GM18508 (cell line): ENCODE measurements at regions not wholly inside any gene's neighbourhood (a gene's known extent, or its start where the extent isn't known, plus 50 kb on each side); places are given as distances from the start of the nearest gene placed in this dataset.
"Not testable (repeated sequence)": the region's sequence is repeated elsewhere in the genome, so short reads cannot be mapped to it uniquely, and the experiment has no call there.

Experiments
- ATAC-seq: cut with Tn5 transposase; IDR thresholded peaks from one replicate; pipeline ENCODE4 v1.9.1; 2021; ENCODE audit warnings: moderate number of reproducible peaks; ENCODE audit not compliant: insufficient read depth, unreplicated experiment

DNA sequence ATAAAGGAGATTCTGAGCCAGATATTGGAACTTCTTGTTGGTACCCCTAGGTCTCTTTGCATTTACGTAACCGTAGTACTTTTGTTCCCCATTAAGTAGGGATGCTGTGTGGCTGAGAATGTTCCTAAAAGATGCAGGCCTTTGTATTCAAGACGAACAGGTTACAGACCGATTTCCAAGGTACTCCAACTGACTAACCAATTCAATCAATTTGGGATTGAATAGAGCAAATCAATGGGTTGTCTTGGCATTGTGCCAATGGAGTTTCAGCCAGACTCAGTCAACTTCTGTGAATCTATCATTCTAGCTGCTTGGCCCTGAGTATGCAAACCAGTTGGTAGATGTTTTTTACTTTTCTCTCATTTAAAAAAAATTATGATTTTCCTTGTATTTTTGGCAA, 347.3 kb upstream of the NPVF start:
- ATAC-seq = no peak

DNA sequence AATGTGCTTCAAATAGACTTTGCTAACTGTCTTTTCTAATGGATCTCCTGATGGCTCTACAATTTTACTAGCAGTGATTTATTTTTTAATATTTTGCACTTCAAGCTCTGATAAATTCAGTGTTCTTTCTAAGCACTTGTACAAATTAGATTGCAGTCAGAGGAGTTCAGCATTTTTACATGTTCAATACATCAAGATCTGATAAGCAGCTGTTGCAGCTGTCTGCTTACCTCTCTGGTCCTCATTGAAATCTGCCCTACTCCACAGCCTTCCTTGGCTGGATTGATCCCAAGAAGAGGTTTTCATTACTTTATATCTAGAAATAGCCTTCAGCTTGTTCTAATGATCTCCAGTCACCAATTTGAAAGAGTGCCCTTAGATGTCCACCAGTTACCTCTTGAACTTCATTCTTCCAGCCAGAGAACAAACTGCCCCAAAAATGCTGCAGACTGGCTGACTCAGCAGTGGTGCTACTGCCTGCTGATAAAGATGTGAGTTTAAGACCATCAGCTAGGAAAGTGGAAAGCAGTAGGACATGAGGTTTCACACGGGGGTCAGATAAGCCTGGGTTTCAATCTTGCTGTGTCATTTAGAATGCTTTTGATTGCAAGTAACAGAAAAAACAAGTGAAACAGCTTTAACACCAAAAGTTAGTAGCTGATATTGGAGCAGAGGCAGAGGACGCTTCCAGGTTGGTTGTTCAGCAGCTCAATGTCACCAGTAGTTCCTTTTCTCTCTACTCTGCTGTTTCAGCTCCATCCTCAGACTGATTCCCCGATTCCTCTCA, 350.9 kb upstream of the NPVF start:
- no peak for ATAC-seq

DNA sequence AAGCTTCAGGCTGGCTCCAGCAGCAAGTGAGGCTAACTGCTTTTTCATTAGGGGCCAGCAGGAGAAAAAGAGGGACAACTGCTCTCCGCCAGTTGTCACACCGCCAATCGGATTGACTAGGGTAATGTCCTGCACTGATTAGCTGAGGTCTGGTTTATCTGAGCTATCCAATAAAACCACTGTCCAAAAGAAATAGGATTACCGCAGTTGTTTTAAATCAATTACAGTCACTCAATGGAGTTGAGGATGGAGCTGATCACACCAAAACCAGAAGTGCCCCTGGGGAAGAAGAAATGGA, 351.4 kb upstream of the NPVF start:
- no peak for ATAC-seq

DNA sequence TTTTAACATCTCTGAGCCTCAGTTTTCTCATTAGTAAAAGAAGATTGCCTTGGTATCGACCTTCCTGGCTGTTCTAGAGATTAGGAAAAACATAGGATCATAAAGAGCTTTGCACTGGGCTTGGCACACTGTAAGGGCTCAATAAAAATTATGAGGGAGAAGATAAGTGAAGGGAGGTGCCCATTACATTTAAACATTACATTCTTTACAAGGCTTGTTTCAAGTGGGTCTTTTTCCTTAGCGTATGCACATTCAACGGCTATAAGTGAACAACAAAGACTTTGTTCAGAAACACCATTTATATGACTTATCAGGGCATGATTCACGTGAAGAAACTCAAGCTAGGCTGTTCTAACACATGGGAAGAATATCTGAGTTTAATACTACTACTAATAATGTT, 351.9 kb upstream of the NPVF start:
- no peak for ATAC-seq

DNA sequence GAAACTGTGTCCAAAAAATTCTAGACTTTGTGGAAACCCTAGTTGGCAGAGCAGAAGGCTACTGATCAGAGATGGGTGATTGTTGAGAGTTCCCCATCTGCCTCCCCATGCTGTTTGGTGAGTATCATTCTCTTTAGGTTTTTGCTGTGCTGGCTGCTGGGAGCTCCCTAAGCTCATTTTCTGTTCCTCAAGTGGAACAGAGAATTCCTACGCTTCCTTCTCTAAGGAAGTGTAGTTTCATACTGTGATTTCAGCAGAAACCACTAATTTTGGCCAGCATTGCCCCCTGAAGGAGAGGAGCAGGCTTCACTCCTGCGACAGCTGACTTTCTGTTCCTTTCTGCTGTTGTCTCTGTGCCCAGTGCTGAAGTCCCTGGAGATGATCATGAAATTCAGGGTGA, 355.3 kb upstream of the NPVF start:
- ATAC-seq = no peak

DNA sequence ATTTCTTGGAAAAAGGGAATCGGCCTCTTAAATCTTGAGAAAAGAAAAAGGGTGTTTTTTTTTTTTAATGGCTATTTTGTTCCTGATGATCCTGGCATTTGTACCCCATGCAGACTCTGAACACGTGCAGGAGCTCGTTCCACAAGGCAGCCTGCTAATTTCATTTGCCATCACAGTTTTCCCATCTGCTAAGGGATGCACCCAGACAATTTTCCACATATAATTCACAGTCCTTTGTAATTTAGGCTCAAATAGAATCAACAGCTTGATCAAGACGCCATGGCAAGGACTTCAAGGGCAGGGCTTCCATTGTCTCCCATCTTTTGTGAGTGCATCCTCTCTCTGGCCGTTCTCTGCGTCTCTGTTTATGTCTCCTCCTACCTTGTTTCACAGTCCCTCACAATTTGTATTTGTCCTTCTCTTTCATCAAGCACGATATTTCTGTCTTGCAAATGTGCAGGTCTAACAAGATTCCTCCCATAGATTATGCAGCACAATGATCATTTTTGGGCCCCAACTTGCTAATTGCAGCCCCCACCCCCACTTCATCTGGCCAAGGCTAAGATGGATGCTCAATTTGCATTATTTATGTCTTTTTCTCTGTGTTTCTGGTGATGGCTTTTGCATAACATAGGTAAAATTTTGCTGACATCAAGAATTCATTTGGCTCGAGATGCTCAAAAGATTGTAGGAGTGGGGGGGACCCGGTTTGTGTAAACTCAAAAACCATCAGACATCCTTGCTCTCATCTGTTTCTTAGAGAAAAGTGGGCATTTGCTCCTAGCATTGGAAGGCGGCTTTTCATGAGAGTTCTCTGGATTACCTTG, 356.0 kb upstream of the NPVF start:
- no peak for ATAC-seq

DNA sequence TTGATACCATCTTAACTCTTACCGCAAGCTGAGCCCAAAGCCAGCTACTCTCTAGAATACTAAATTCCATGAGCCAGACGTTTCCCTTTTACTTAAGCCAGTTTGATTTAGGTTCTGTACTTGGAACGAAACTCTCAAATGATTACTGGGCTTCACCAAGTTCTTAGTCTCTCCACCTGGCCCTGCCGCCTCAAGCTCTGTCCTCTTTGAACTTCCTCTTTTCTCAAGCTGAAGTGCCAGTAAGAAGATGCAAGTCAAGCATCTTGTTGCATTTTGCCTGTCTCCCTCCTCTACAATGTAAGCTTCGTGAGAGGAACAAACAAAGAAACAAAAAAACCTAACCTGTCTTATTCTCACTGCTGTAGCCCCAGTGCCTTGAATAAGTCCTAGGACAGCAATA, 358.2 kb upstream of the NPVF start:
- no peak for ATAC-seq

DNA sequence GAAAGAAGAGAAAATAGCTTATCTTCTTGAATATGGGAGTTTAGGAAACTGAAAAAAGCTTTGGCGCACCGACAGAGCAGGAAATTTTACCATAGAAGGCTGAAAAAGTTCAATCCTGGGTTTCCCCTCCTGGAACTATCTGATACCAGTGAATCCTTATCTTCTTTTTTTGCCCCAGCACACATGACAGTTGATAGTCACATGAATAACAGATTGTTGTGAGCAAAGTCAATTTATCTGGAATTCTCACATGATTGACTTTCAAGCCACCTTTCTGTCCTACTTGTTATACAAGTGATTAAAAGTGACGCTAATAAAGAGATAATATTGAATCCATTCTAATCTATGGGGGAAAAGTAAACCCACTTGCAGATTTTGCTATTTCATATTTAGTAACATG, 365.8 kb upstream of the NPVF start:
- no peak for ATAC-seq

DNA sequence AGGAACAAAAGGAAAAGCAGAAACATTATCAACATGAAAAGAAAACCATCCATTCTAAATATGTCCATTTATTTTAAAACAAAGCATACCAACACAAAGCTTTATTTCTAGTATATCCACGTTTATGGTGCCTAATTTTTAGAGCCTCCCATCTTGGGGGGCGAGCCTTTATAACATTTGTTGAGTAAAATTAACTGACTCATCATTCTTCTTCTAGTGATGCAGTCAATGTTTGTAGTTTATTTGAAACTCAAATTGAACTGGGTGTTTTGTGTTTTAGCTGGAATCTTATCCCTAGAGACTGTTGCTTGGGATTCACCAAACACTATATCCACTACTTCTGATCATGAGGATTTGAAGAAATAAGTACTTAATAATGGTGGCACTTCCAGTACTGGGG, 366.4 kb upstream of the NPVF start:
- ATAC-seq = no peak

DNA sequence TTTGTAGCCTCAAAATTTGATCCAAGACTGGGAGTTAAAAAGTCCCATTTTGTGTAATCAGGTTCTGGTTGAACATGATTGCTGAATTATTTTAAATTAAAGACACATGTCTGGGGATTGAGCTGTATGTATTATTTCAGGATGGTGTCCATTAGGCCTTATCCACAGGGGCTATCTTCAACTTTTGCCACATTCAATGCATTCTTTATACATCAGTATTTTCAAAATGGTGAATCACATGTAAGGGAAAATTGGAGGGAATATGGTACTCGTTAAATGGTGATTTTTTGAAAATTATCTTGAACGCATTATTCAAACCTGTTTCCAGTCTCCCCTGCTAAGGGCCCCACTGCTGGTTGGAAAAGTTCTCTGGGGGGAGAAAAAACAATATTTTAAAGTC, 367.7 kb upstream of the NPVF start:
- no peak for ATAC-seq

DNA sequence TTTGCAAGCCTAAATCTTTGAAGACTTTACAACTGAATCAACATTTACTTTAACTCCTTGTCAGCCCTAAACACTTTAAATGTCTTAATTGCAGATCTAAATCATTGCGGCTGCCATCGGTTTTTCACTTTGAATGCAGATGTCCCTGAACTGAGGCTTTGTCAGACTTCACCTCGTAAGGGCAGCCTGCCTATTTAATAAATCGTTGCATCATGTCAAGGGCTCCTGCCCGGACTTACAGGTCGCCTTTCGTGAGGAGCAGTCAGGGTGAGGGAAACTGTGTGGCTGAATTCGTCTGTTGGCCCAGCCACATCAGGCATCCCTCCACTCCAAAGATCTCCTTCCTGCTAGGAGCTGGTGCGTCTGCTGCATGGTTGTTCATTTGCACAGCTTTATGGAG, 368.2 kb upstream of the NPVF start:
- no peak for ATAC-seq

DNA sequence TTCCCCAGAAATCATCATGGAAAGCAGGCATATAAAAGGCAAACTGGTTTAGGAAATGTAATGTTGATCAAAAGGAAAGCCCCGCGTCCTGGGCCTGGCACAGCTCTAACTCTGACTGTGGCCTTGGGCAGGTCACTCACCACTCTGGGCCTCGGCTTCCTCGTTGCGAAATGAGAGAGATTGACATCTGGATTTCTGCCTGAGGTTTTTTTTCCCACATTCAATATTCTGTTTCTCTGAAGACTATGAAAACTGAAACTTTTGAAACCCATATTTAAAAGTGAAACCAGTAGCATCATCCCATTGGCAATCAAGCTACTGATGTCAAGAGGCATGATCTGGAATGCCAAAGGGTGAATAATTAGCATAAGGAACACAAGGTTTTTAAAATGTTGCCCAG, 369.7 kb upstream of the NPVF start:
- ATAC-seq = no peak

DNA sequence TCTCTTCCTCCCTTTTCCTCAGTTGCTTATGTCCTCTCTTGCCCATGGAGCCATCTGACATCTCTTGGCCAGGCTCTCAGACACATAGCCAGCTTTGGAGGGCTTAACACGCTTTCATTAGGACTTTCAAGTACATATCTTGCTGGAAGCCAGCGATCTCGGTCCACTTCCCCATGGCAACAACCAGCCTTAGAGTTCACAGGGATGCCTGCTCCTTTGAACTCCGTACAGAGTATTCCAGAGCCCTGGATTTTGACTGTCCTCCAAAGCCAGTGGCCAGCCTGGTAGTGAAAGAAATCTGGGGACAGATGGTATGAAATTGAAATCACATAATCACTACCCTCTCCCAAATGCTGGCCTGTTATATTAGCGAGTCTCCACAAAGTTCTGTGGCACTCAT, 370.5 kb upstream of the NPVF start:
- ATAC-seq = no peak

DNA sequence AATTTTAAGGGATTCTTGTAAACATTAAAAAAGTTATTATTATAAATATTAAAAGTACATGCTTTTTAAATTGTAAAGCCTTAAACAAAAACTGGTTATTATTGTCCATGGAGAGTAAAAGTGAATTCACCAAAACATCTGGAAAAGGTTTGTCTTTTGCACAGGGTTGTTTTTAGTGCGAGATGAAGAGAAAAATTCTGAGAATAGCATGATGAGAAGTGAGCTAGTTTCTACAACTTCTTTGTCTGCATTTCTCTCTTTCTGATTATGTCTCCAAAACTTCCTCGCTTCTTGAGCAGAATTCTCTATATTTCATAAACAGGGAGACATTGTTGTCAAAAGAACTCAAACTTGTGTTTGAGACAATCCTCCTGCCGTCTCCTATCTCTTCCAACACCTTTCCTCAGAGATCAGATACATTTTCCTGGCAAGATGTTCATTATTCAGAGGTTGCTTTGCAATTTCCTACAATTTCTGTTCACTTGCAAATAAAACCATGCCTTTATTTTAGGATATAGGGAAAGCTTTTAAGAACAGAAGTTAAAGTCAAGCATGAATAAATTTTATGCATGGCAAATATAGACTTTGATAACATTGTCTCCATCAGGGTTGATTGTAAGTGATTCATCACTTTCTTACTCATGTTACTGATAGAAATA, 372.1 kb upstream of the NPVF start:
- ATAC-seq = no peak

DNA sequence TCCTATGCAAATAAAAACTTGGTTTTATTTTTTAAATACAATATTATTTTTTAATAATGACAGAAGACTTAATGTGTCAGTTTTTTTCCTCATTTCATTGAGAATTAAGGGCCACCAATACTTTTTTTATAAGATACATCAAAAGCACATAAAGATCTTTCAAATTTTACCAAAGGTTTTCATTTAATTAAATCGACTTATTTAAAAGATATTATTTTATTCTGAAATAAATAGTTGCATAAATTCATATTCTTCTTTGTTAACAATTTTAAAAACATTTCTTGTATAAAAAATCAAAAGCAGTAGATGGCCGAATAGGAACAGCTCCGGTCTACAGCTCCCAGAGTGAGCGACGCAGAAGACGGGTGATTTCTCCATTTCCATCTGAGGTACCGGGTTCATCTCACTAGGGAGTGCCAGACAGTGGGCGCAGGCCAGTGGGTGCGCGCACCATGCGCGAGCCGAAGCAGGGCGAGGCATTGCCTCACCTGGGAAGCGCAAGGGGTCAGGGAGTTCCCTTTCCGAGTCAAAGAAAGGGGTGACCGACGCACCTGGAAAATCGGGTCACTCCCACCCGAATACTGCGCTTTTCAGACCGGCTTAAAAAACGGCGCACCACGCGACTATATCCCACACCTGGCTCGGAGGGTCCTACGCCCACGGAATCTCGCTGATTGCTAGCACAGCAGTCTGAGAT, 374.6 kb upstream of the NPVF start:
- ATAC-seq = not testable (repeated sequence)

DNA sequence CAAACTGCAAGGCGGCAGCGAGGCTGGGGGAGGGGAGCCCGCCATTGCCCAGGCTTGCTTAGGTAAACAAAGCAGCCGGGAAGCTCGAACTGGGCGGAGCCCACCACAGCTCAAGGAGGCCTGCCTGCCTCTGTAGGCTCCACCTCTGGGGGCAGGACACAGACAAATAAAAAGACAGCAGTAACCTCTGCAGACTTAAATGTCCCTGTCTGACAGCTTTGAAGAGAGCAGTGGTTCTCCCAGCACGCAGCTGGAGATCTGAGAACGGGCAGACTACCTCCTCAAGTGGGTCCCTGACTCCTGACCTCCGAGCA, 375.1 kb upstream of the NPVF start:
- ATAC-seq = not testable (repeated sequence)

DNA sequence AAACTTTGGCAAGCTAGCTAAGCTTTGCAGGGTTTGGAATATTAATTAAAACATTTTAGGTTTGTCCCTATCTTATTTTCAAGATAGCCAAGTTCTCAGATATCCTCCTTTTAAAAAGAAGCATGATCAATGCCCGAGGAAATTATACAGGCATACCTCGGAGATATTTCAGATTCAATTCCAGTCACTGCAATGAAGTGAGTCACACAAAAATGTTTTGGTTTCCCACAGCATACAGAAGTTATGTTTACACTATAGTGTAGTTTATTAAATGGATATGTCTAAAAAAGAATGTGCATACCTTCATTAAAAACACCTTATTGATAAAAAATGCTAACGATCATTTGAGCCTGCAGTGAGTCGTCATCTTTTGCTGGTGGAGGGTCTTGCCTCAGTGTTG, 382.9 kb upstream of the NPVF start:
- ATAC-seq = no peak

DNA sequence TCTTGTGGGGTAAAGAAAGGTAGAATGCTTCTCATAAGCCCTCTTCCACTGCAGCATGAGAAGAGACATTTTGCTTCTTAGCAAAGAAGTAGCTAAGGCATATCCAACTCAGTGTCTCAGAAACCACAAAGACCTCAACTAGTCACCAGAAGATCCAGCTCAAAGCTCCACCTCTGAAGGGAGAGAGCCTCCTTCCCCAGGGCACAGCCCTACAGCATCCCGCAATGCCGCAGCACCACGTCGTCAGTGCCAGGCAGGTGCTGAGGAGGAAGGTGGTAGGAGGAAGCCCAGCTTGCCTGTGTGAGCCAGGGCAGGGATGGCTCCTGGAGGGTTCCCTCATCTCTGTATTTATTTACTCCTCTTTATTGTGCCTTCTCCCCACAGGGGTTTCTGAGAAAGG, 385.6 kb upstream of the NPVF start:
- no peak for ATAC-seq

DNA sequence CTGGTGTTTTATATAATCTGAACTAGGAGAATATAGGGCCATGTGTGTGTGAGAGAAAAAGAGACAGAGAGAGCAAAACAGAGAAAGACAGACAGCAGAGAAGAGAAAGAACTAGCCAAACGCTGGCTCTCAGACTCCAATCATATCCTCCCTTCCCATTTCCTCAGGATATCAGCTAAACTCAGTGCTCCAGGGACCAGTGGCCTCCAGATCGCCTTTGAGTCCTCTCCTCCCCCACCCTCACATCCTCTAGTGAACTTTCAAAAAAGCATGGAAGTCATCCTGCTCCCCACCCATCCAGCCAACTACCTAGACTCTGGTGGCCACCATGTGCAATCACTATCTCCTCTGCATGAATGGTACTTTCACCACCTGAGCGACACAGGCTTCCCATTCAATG, 386.1 kb upstream of the NPVF start:
- no peak for ATAC-seq

DNA sequence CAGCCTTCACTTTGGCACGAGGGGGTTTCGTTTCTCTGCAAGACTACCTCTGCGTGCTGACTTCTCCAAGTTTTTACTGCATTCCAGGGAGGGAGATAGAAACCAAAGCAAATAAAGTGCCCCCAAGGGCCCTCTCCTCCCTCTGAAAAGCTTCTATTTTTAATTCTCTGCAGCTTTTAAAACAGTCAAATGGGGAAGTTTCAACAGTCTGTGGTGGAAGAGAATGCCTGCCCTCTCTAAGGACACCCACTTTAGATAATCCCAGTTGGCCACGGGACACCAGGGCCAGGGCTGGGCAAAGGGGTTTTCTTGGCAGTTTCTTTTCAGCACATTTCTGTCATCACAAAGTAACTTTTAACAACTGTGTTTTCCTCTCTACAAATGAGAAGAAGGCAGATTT, 386.7 kb upstream of the NPVF start:
- ATAC-seq = no peak

DNA sequence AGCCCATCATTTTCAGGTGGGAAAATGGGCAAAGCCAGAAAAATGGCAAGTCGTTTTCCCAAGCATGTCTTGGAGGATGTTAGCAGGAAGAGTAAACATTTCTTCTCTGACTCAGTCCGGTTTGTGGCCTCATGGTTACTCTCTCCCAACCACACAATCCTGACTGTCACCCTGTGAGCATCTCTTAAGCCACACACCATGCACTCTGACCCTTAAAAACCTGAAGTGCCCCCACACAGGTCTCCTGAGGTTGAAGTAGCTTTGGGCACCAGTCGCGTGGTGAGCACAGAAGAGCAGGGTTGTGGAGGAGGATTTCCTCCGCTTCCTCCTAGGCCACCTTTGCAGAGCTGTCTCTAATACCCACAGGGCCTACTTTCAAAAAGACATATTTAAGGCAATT, 387.3 kb upstream of the NPVF start:
- no peak for ATAC-seq
